ENCODE measurements at regions not wholly inside any gene's neighbourhood (a gene's known extent, or its start where the extent isn't known, plus 50 kb on each side); places are given as distances from the start of the nearest gene placed in this dataset.
A peak's percentile ranks its signal among the peaks of the same experiment; 100 is the strongest.

DNA sequence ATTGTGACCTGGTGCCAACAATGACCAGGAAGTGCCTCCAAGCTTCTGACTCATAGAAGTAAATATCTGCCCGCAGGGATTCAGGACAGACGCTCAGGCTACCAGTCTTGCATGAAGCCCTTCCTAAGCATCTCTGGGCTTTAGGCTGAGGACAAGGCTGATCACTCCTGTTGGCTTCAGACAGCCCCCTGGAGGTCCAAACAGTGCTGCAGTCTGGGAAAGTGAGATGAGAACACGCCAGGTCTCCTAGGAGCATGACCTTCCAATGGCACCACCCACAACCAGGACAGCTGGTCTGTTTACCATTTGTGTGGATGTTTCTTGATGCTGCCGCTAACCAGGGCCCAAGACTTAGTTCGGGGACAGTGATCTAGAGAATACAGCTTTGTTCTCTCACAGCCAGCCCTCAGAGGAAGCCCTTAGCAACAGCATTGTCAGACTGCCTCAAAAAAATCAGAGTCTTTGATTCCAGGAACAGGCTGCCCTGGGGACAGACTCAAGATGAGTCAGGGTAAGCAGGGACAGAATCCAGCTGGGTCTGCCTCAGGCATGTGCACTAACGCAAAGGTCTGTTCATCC lies 111.2 kb downstream of the ZNF280B start:
- no peak for DNase-seq

DNA sequence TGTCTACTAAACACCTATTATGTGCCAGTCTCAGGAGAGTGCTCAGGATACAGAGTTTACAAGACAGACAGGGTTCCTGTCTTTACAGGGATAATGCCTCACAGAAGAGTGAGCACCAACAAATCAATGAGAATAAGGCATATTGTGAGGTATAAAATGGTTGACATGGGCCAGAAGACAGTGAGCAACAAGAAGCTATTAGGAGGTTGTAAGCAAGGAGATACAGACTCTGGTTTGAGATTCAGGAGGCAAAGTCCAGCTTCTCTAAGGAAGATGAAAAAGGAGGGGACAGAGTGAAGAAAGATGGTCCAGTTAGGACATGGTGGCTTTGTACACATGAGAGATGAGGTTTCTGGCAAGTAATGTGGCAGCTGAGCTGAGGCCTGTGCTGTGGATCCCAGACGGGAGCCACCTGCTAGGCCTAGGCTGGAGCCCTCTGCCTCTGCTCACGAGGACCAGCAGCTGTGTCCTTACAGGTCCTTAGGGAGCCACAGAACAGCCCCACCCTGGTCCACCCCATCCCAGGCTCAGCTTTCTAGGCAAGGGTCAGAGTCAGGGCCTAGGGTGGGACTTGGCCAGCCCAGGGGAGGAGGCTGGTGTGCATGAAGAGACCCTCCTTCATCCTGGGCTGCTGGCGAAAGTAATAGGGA lies 110.5 kb downstream of the ZNF280B start:
- no peak for DNase-seq

DNA sequence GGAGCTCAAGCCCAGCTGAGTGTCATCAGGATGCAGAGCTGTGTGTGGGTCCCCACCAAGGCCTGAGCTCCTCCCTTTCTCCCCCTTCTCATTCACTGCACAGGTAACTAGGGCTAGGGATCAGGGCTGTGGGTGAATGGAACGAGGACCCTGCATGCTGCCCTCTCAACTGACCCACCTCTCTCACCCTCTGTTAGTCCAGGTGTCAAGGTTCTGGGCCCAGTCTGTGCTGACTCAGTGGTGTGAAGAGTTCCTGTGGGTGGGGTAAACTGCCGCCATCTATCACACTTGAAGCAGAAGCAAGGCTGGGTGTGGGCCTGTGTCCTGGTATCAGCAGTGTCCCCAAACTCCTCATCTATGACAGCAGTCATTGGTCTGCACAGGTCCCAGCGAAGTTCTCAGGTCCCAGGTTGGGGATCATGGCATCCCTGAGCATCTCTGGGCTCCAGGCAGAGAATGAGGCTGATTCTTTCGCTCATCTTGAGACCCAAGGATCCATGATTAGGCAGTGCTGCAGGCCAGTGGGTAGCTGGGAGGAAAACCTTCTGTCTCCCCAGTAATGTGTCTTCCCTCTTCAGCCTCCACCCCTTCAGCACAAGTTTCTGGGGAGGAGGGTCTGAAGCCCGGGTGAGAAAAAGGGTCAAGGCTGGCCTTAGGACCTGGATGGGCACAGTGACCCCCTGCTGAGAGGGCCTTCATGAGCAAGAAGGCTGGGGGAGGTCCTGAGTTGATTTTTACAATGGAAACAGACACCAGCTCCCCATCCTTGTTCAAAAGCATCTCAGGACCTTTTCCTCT lies 109.8 kb downstream of the ZNF280B start:
- DNase-seq = no peak

DNA sequence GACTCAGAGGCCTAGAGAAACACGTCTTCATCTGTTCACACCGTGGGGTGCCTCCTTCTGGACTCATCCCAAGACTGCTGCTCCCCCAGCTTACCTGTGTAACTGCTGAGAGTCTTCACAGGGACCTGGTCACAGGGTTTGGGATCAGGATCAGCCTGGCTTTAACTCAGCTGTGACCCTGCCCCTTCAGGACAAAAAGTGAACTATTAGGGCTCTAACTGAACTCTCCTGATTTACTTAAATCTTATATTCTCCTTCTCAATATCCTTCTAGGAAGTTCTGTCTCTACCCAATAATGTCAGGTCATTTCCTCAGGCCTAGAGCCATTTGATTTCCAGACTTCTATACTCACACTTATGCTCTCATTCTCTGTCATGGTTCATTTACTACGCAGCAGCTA lies 108.4 kb downstream of the ZNF280B start:
- DNase-seq = no peak

DNA sequence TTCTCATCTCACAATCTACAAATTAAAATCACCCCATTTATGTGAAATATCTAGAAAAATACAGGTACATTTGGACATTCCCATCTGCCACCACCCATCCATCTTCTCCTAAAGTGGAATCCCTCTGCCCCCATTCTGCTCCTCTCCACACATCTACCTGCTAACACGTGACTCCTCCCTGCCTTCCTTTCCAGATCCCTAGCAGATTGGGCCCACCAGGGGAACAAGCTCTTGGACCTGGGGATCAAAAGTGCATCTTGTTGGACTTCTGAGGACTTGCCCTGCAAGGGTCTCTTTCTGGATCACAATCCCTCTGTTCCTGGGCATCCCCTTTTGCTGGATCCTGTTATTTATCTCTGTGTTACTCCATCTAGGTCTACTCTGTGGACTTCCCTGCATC lies 107.6 kb downstream of the ZNF280B start:
- no peak for DNase-seq

DNA sequence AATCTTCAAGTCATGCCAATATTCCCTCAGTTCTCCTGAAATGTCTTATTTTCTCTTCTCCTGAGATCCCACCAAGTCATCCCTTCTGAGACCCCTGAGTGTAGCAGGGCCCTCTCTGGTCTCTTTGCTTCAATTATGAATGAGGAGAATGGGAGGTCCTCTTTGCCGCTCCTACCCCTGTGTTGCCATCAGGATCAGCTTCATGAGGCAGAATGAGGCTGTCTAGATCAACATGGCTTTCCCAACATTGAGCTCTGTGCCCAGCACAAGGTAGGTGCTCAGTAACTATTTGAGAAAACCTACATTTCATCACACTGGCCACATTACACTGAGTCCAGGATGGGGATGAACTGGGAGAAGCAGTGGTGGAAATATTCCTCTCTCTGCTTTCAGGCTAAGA lies 107.2 kb downstream of the ZNF280B start:
- no peak for DNase-seq

DNA sequence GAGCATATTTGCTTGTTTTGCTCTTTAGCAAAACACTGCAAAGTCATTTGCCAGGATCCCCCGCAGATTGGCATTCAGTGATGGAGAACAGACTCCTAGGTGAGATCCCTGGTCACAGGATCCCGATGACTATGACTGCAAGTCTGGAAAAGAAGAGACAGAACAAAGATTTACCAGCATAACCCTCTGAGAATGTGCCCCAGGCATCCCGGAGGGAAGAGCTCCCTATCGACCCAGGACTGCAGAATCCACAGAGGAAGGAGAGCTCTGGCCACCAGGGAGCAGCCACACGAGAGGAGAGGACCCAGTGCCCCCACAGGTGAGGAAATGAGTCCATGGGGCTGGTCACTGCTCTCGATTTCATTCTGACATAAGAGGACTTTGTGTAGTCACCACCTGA lies 105.2 kb downstream of the ZNF280B start:
- DNase-seq = no peak

DNA sequence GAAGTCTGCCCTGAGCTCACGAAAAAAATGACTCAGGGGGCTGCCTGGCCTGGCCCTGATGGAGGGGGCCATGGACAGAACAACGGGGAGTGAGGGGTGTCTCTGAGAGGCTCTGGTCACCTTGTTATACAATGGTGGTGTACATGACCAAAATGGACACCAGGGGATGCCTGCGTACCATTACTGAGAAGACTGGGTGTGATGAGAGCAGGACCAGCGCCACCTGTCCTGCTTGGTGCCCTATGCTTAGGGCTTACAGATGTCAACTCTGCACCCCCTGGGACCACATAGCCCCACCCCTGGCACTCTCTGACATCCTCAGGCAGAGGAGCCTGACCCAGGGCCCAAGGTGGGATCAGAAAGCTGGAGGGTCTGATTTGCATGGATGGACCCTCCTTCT lies 104.8 kb downstream of the ZNF280B start:
- no peak for DNase-seq

DNA sequence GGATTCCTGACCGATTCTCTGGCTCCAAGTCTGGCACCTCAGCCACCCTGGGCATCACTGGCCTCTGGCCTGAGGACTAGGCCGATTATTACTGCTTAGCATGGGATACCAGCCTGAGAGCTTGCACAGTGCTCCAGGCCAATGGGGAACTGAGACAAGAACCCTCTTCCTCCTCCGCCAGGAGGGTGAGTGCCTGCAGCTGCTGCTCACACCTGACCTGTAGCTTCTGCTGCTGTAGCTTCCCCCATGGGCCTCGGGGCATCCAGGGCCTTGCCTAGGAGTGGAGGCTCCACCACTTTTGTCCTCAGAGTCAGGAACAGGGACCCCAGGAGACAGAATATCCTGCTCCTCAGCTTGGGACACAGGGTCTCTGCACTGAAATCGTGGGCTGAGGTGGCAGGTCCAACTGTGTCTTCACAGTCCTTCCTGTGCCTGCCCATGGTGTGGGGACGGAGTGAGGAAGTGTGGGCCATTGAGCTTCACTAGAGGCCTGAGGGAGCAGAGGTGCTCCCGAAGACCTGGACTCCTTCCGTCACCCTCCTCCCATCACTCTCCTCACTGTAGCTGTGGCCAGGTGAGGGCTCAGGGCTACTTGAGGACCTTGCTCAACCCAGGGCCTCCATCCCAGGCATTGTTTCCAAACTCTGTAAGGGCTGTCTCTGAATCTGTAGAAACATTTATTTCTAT lies 103.8 kb downstream of the ZNF280B start:
- no peak for DNase-seq

DNA sequence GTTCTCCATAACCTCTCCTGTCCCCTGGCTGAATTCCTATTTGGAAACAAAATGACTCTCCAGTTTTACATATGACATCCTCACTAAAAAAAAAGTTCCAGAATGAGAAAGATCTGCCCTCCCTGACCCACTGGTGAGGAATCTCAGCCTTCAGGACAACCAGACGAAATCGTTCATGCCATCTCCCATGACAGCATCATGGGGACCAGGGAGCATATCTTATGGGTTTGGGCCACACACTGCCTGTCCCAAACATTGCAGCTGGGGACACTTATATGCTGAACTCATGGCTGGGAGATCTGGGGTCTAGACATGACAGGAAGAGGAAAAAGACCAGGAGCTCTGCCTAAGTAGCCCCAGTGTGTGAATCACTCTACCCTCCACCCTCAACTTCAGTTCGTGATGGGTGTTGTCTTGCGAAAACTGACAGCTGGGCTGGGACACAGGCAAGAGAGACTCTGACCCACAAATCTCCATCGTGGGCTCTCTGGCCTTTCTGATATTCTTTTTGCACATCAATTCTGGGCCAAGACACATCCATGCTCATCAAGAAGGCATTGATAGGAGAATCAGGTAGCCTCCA lies 102.0 kb downstream of the ZNF280B start:
- no peak for DNase-seq

DNA sequence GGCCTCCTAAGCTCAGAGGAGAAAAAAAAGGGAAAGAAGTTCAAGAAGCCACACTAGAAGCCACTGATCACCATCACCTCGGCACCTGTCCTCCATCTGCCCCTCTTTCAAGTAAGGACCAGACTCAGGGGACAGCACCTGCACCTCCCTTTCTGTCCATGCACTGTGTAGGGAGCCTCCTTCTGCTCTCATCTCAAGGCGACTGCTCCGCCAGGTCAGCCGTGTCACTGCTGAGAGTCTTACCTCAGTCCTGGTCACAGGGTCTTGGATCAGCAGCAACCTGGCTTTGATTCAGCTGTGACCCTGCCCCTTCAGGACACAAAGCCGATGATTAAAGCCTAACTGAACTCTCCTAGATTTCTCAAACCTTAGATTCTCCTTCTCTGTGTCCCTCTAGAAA lies 101.5 kb downstream of the ZNF280B start:
- no peak for DNase-seq

DNA sequence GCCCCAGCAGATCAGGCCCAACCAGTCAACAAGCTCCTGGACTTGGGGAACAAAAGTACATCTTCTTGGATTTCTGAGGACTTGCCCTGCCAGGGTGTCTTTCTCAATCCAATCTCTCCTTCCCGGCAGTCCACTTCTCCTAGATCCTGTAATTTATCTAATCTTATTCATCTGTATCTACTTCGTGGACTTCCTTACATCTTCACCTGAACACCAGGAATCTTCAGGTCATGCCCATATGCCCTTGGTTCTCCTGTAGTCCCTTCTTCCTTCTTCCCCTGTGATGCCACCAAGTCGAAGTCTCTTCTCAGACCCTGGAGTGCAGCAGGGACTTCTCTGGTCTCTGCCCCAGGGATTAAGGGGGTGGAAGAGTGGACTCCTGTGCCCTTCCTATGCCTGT lies 100.3 kb downstream of the ZNF280B start:
- no peak for DNase-seq

DNA sequence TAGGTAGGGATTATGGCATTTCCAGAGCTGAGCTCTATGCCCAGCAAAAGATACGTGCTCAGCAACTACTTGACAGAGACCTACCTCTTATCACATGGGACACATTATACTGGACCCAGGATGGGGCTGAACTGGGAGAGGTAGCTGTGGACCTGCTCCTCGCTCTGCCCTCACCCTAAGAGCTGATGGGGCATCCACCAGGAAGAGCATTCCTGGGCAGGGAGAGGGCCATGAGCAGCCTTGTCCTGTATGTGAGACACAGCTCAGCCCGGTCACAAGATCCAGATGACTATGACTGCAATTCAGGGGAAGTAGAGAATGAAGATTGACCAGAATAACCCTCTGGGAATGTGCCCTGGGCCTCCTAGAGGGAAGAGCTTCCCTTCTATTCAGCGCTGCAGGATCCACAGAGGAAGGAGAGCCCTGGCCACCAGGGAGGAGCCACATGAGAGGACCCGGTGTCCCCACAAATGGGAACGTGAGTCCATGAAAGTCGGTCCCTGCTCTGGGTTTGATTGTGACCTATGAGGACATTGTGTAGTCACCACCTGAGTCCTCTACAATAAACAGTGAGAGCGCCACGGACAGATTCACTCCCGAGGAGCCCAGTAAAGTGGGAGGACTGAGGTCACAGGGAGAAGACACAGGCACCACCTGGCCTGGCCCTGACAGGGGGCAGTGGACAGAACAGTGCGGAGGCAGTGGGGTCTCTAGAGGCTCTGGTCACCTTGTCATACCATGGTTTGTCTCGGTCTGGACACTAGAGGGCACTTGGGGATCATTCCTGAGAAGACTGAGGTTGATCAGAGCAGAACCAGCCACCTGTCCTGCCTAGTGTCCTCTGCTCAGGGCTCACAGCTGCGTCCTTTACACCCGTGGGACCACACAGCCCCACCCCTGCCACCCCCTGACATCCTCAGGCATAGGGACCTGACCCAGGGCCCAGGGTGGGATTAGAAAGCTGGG lies 99.5 kb downstream of the ZNF280B start:
- DNase-seq = no peak

DNA sequence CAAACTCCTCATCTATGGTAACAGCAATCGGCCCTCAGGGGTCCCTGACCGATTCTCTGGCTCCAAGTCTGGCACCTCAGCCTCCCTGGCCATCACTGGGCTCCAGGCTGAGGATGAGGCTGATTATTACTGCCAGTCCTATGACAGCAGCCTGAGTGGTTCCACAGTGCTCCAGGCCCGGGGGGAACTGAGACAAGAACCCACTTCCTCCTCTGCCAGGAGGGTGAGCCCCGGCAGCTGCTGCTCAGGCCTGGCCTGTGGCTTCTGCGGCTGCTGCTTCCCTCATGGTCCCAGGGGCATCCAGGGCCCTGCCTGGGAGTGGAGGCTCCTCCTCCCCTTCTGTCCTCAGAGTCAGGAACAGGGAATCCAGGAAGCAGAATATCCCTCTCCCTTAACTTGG lies 98.4 kb downstream of the ZNF280B start:
- no peak for DNase-seq

DNA sequence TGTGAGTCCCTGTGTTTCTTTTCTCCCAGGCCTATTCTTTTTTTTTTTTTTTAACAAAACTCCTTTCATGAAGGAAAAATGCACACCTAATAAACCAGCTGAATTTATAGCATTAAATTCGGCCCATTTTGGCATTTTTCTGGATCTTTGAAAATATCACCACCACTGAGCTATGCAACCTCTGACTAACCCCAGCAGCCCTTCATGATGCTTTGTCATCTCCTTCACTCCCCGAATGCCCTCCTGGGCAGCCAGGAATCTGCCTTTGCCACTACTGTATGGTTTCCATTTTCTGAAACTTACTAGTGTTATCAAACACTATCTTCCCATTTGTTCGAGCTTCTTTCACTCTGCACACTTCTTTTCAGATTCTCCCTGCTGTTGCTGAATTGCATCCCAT lies 97.9 kb downstream of the ZNF280B start:
- no peak for DNase-seq

DNA sequence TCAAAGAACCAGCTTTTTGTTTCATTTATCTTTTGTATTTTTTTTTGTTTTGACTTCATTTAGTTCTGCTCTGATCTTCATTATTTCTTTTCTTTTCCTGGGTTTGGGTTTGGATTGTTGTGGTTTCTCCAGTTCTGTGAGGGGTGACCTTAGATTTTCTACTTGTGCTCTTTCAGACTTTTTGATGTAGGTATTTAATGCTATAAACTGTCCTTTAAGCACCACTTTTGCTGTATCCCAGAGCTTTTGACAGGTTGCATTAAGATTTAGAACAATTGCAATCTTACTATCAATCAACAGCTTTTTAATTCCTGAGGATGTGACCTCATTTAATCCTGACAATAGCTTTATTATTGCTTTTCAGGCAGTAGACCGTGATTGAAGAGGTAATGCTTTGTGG lies 94.3 kb downstream of the ZNF280B start:
- no peak for DNase-seq

DNA sequence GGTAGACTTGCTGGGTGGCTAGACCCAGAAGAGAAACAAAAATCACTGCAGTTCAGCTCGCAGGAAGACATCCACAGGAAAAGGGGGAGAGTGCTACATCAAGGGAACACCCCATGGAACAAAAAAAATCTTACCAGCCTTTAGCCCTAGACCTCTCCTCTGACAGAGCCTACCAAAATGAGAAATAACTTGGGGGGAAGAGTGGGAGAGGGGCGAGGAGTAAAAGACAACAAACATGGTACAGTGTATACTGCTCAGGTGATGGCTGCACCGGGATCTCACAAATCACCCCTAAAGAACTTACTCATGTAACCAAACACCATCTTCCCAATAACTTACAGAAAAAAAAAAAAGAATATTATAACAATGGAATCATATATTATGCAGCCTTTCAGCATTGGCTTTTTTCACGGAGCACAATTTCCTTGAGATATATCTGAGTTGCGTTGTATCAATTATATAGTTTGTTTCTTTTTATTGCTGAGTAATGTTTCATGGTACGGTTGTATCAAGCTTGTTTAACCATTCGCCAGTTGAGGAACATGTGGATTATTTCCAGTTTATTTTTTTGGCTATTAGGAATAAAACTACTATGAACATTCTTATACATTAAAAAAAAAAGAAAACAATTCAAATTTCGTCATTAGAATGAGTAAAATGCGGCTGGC lies 90.9 kb downstream of the ZNF280B start:
- DNase-seq = no peak

DNA sequence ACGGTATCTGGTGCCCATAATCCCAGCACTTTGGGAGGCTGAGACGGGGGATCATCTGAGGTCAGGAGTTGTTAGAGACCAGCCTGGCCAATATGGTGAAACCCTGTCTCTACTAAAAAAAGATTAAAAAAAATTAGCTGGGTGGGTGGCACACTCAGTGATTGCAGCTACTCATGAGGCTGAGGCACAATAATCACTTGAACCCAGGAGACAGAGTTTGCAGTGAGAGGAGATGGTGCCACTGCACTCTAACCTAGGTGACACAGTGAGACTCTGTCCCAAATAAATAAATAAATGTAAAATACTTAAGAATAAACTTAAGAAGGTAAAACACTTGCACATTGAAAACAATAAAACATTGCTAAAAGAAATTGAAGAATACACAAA lies 90.4 kb downstream of the ZNF280B start:
- DNase-seq = no peak

DNA sequence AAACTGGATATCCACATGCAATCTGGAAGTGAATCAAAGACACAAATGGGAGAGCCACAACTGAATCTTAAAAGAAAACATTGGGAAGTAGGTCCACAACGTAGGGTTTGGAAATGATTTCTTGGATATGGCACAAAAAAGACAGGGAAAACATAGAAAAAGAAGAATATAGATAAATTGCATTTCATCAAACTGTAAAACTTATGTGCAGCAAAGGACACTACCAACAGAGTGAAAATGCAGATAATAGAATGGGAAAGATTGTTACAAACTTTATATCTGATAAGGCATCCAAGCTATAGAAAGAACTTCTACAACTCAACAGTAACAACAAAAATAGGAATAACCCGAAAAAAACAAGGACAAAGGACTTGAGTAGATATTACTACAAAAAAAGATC lies 89.6 kb downstream of the ZNF280B start:
- no peak for DNase-seq

DNA sequence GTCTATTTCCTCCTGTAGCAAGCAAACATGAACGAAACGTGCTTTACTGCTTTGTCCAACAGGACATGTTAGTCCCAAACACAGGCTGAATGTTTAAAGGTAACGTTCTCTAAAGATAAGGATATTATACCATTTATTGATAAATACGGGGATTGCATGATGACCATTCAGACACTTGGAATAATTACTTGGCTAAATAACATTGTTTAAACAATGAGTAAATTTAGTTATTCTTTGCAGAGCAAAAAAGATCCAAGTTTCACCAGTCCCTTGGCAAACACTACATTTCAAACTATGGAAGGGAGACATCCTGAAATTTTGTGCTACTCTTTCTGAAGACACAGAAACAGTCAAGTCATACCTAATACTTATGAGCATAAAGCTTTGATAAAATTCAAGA lies 88.0 kb downstream of the ZNF280B start:
- no peak for DNase-seq

DNA sequence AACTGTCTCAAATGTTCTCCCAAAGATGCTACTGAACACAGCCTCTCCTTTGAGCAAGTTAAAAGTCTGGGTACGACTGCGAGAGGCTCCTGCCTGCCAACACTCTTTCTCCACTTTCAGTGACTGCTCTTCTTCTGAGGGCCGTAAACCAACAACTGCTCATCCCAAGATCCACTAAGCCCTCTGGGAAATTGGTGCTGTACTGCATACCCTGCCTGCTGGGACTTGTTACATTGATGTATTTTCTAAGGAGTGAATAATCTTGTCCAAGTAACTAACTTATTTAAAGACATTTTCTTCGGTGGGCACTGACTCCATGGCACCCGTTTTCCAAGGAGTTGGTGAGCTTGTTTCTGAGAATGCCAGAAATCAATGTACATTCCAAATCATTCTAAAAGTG lies 87.2 kb downstream of the ZNF280B start:
- no peak for DNase-seq

DNA sequence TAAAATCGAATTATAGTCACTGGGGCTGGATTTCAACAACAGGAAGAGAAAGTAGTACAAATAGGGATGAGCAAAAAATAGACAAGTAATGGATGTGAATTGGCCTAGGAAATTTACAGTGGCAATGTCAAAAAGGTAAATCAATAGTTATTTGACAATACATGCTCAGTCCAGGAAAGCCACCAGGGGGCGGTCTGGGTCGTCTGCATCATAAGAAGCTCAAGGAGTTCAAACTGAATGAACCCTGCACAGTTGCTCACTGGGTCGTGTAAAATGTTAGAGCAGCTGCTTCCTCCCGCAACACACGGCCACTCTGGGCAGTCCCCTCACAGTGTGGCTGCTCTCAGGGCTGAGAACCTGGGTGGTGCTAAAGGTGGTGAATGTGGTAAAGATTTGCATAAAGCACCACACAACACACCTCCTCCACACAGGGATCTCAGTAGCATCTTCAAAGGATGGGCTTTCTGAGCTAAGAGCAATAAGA lies 85.9 kb downstream of the ZNF280B start:
- DNase-seq = peak; percentile 38 to 64

Measured in stimulated activated CD4-positive, alpha-beta T cell treated with anti-CD3 and anti-CD28 coated beads, Interleukin-4, amount 100 ng/mL, for 4 hours (primary cell).